Vagina (tissue), 2 donors: ENCODE measurements at regions not wholly inside any gene's neighbourhood (a gene's known extent, or its start where the extent isn't known, plus 50 kb on each side); places are given as distances from the start of the nearest gene placed in this dataset.

ENCODE experiments used
- POLR2A ChIP-seq, 2 donors: fragments of 450-650 bp; IDR thresholded peaks; one replicate each; pipeline ENCODE4 v1.6.1; 2017; ENCODE audit warnings: antibody characterized with exemption in 2 of 2, mild to moderate bottlenecking in 2 of 2, moderate library complexity in 2 of 2
- TF ChIP-seq, protein P1 (sequence below), 3 experiments: fragments of 450-650 bp in 2 of 3; fragments of 200-600 bp in 1 of 3; sonication (generic) in 1 of 3; IDR thresholded peaks; one replicate each; pipeline ENCODE4 v1.5.1; 2017 to 2019; ENCODE audit warnings: antibody characterized with exemption in 3 of 3, mild to moderate bottlenecking in 2 of 3, moderate library complexity in 2 of 3

DNA sequence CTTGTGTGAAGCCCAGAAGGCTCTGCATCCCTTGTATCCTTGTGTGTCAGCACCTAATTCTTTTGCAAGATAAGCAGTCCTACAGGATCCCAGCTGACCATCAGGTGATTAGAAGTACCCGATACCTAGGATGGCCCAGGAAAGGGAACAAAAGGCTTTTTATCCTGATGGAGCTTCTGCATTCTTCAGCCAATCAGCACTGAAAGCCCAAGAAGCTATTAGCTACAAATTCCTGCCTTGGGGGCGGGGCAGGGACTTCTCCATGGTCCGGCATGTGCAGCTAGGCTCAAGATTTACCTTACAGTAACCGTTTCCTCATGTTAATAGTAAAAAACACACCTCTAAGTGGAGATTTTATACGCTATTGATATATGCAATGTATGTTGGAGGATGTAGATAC, 264.6 kb upstream of the THUMPD2 start:
- no peak for TF ChIP-seq POLR2A (IDR thresholded peaks at IDR 0.05)
- TF ChIP-seq, protein P1, sequence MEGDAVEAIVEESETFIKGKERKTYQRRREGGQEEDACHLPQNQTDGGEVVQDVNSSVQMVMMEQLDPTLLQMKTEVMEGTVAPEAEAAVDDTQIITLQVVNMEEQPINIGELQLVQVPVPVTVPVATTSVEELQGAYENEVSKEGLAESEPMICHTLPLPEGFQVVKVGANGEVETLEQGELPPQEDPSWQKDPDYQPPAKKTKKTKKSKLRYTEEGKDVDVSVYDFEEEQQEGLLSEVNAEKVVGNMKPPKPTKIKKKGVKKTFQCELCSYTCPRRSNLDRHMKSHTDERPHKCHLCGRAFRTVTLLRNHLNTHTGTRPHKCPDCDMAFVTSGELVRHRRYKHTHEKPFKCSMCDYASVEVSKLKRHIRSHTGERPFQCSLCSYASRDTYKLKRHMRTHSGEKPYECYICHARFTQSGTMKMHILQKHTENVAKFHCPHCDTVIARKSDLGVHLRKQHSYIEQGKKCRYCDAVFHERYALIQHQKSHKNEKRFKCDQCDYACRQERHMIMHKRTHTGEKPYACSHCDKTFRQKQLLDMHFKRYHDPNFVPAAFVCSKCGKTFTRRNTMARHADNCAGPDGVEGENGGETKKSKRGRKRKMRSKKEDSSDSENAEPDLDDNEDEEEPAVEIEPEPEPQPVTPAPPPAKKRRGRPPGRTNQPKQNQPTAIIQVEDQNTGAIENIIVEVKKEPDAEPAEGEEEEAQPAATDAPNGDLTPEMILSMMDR (IDR thresholded peaks at IDR 0.05), result no peak
